Renal pelvis (tissue), 1 donor: ENCODE measurements at regions not wholly inside any gene's neighbourhood (a gene's known extent, or its start where the extent isn't known, plus 50 kb on each side); places are given as distances from the start of the nearest gene placed in this dataset.

Experiments used
- DNase-seq: peaks from one replicate; pipeline ENCODE4 v3.0.0-alpha.2; 2013

DNA sequence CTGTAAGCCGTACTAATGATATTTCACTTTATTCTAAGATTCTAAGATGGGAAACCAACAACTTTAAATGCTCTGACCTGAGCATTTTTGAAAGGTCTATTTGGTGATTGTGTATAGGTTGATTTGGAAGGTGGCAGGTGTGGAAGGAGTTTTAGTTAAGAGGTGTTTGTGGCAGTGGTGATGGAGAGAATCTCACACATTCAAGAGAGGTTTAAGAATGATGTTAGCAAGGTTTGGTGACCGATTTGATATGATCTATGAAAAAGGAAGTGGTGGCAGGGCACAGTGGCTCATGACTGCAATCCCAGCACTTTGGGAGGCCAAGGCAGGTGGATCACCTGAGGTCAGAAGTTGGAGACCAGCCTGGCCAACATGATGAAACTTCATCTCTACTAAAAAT lies 319.2 kb upstream of the CD180 start:
- DNase-seq = no peak

DNA sequence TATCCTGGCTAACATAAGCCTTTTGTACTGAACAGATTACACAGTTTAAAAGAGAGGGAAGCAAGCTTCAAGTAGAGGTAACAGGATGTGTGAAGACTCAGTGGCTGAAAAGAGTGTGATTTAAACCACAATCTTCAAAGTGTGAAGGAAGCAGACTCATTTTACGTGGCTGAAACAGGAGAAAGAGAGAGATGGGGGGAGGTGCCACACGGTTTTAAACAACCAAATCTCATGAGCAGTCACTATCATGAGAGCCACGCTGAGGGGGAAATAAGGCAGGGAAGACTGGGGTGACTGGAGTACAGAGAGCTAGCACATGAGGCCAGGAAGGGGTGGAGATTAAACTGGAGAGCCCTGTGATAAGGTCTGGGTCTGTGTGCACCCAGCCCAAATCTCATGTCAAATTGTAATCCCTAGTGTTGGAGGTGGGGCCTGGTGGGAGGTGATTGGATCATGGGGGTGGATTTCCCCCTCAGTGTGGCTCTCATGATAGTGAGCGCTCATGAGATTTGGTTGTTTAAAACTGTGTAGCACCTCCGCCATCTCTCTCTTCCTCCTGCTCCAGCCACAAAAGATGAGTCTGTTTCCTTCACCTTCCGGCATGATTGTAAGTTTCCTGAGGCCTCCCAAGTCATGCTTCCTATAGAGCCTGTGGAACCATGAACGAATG lies 318.6 kb upstream of the CD180 start:
- no peak for DNase-seq

DNA sequence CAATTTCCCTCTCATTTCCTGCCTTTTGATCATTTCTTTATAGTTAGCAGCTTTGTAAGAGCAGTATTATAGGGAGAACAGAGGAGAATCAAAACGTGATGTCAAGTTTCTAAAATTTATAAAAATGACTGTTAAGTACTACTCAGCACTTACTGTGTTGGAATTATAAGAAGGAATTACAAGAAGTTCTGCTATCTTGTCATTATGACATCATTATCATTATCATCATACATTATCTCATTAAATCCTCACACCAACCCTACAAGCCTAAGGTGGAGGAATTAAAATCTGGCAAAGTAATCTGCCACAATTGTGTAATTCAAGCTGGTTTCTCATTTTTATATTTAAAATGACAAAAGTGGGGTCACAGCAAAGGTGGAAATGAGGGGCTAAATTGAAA lies 316.2 kb upstream of the CD180 start:
- DNase-seq = no peak

DNA sequence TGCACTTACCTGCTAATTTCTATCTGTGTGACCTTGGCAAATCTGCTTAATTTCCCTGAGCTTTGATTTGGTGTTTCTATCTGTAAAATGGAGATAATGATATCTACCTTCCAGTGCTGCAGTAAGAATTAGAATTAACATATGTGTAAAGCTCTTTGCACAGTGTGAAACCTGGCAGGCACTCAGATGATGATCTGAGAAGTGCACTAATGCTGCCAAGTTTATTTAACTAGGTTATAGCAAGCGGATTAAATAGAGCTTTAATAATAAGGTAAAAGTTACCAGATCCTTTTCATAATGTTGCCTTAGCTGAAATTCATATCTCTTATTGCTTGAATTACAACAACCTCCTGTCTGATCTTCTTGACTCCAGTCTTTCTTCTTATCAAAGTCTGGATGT lies 315.3 kb upstream of the CD180 start:
- no peak for DNase-seq

DNA sequence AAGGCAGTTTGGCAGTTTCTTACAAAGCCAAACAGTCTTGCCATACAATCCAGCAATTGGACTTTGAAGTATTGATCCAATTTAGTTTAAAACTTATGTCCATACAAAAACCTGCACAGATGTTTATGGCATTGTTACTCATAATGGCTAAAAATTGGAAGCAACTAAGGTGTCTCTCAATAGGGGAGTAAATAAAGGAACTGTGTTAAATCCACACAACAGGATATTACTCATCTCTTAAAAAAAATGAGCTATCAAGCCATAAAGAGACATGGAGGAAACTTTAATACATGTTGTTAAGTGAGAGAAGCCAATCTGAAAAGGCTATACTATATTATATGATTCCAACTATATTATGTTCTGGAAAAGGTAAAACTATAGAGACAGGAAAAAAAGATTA lies 313.6 kb upstream of the CD180 start:
- no peak for DNase-seq

DNA sequence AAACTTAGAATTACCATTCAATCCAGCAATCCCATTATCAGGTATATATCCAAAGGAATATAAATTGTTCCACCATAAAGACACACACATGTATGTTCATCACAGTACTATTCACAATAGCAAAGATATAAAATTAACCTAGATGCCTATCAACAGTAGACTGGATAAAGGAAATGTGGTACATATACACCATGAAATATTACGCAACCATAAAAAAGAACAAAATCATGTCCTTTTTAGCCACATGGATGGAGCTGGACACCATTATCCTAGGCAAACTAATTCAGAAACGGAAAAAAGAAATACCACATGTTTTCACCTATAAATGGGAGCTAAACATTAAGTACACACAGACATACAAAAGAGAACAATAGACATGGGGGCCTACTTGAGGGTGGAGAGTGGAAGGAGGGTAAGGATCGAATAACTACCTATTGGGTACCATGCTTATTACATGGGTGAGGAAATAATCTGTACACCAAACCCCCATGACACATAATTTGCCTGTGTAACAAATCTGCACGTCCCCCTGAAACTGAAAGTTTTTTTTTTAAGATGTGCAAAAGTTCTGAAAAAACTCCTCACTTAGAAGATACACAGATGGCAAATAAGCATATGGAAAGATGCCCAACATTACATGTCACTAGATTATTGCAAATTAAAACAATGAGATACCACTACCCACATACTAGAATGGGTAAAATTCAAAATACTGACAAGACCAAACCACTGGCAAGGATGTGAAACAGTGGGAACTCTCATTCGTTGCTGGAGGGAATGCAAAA lies 313.0 kb upstream of the CD180 start:
- no peak for DNase-seq

DNA sequence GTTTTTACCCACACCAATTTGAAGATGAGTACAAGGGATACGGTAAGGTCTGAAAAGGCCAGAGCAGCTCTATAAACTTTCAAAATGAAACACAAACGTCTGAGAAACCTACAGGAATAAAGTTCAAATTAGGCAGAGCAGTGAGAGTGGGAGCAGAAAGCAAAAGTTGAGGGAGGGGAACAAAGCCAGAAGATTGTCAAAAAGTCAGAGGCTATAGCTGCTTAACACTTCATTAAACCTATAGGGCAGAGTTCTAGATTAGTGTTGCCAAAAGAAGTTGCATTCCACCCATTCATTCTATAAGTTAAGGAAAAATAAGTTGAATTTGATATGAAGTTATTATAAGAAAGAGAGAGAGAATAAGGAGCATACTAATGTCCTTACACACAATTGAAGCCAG lies 309.6 kb upstream of the CD180 start:
- no peak for DNase-seq

DNA sequence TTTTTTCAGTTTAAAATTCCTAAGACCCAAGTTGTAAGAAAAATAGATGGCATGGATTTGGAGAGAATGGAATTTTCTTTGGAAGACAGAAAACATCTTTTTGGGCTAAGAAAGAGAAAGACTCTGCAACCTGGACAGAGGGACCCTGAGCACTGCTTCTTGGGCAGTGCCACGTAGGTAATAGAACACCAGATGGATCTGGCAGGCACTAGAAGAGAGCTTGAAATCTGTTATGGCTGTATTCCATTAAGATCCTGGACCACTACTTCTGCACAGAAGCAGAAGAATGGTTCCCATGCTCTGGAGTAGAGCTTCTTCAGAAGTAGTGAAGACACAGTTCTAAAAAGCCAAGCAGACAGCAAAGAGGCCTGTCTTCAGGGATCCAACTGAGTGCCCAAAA lies 306.4 kb upstream of the CD180 start:
- DNase-seq = no peak

DNA sequence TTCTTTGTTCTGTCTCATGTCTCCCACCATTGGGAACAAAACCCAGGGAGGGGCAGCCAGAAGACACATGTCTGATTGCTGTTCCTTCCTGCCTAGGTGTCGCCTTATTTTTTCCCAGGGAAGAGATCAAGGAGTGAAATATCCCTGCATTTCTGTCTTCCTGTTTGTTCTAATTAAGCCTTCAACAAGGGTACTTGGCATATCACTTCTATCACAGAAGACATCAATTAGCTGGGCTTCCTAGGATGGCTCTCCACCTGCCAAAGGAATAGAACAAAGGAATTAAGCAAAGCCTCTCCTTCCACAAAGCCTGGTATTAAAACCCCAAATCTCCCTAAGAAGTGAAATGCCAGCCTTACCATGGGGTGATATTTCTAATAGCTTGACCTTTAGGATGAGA lies 299.5 kb upstream of the CD180 start:
- DNase-seq = no peak

DNA sequence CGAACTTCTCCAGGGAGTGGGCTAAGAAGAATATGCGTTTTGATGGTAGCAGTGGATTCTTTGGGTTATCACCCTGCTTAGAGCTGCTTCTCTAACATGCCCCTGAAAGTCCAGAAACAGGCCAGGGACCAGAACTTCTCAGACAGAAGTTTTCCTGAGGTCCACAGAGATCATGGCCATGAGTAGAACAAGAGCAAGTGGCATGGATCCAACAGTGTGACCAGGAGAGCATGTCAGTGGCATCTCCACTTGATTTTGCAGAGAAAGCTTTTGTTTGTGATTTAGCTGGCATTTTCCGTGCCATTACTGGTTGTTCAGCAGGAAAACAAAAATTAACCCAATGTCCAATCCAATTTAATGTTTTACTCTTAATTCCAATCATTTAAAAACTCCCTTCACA lies 298.5 kb upstream of the CD180 start:
- DNase-seq = no peak

DNA sequence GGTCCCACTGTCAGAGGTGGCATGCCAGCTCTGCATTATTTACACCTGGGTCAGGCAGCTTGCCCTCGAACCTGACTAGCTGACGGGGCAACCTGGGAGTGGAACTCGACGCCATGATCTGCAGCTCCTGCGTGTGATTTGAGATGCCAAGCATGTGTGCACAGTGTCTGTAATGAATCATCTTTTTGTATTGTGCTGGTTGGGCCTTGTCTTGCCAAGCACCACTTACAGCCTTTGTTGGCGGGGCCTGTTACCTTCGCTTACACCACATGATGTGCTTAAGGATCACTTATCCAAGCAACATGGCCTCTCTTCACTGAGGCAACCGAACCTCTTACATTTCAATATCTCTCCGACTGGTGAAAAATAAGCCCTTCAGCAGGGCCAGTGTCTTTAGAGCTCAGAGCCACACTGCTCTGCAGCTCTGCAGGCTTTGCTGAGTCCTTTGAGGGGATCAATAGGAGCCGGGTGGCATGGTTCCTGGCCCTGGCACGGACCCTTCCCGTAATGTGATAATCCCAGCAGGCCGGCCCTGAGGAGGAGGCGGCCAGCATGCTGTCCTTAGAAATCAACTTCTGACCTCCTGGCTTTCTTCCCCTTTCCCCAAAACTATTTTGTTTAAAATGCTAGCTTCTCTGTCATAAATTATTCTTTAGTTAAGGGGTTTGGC lies 297.7 kb upstream of the CD180 start:
- no peak for DNase-seq

DNA sequence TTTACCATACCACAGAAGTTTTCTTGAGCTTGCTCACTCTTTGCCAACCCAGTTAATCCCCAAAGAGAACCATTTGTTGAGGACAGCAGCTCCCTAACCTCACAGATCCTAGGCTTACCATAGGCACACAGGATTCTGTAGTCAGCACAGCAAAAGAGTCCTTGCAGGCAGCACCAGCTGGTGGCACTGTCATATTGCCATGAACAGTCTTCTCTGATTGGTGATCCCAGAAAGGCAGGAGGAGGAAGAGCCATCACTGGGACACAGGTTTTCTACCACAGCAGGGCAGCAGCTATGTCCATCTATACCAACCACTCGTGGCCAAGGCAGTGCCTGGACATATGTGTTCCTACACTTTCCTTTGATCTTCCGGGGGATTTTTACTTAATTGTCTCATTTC lies 297.1 kb upstream of the CD180 start:
- peak; percentile 10 for DNase-seq

DNA sequence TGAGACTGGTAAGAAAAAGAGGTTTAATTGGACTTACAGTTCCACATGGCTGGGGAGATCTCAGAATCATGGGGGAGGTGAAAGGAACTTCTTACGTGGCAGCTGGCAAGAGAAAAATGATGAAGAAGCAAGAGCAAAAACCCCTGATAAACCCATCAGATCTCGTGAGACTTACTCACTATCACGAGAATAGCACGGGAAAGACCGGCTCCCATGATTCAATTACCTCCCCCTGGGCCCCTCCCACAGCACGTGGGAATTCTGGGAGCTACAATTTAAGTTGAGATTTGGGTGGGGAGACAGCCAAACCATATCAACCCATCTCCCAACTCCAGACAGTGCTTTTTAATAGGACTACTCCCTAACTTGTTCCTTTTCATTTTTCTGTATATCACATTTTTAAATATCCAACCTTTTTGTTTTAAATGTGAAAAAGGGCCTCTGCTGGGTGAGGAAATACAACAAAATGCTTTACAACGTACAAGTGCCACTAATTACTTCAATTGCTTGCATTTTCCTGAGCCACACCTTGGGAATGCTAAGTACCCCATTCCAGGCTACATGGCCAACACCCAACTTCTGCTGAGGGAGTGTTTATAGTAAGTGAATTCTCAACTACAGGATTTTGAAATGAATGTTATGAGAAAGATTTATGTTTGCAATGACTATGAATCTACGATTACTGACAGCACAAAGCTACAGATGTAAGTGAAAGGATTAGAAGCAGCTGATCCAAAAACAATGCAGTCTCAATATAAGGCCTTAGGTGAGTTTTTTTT lies 294.1 kb upstream of the CD180 start:
- DNase-seq = no peak

DNA sequence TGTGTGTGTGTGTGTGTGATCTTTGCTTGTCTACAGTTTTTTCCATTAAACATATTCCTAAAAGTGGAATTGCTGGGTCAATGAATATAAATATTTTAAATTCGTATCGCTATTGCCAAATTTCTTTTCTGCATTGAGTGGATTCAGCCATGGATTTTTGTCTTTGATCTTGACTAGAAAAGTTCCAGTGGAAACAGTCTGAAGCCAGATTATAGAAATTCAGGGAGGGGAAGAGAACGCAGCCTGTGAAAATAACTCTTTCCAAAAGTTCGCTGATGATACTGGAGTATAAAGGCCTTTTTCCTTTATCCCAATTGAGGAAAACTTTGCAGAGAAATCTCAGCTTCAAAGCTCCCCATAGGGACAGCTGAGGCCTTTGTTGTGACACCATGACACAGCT lies 292.3 kb upstream of the CD180 start:
- DNase-seq = no peak

DNA sequence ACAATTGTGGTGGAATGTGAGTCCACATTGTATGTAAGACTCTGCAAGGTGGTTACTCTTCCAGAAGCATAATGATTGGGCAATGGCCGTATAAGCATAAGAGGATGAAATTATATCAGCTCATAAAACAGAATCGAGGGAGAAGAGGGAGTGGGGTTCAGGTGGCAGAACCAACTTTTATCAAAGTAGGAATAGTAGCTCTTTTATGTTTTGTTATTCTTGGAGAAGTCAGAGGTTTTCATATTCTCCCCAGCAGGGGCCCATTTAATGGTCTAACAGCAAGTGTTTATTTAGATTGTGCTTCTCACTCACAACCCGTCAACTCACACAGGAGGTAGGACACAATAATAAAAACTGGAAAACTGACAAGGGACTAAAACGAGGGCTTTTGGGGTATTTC lies 291.3 kb upstream of the CD180 start:
- no peak for DNase-seq

DNA sequence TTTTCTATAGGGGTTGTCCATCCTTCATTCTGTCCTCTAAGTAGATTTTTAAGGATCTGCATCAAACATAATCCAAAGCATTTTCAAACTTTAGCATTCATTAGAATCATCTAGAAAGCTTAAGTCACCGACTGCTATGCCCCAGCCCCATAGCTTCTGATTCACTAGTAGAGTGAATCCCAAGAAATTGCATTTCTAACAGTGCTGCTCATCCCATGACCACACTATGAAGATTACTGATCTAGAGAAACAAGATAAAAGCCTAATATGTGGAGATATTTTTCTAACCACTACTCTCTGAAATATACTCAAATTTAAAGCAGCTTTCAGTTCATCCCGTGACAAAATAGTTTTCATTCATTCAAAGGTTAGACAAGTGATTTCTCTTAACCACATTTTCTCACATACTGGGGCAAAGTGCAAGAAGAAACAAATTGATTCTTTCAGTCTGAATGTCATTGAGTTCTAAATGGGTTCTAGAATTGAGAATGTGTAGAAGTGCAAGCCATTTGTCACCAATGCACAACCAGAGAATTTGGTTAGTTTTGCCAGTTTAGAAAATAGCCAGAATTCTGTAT lies 286.9 kb upstream of the CD180 start:
- DNase-seq = no peak

DNA sequence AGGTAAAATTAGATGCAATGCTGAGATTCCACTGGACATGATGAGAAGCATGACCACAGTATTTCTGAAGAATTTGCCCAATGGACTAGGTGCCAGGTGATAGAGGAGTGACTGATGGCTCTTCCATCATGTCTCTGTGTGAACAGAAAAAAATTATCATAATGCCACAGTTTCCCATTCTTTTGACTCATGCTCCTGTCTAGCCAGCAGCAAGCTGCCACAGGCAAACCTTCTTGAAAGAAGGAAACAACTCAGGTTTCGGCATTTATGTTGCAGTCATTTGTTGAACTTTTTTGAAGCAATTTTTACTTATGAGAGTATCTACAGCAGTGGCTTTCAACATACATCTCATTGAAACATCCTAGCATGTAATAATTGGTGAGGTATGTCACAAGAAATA lies 284.8 kb upstream of the CD180 start:
- DNase-seq = no peak

DNA sequence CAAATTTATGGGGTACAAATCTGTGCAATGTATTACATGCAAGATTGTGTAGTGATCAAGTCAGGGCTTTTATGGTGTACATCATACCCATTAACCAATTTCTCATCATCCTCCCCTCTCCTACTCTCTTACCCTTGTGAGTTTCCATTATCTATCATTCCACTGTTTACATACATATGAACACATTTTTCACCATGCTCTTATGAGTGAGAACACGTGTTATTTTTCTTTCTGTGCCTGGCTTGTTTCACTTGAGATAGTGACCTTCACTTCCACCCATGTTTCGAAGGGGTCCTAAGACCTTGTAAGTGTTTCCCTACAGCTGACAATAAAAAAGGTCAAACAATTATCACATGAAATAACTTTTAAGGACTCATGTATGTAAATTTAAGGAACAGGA lies 281.7 kb upstream of the CD180 start:
- no peak for DNase-seq

DNA sequence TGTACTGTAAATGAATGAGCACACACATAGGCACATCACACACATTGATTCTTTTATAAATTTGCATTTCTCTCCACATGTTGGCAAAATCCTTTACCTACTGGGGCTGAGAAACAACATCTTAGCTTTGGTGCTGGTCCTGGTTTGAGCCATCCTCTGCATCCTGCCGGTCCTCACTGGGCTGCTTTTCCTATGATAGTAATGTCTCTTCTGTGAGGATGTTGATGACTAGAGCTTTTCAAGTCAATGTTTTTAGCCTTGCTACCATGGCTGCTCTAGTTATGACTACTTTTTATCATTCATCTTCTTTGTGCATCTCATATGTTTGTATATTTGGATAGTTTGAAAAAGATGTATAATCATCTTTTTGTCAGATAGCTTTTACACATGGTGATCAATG lies 280.4 kb upstream of the CD180 start:
- DNase-seq = no peak

DNA sequence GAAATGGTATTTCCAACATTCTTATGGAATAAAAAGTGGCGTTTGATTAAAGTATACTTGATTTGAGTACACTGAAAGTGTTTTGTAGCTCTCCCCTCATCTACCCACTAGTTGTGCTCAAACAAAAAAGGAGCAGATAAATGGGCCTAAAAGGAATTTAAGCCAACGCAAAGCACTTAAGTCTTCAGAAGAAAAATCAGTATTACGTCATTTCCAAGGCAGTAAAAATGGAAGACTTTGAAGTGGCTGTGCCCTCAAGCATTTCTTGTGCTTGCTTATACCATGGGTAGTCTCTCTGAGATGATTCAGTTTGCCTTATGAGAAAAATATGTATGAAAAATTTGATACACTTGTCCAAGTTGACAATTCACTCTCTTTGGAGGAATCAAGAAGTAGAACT lies 279.9 kb upstream of the CD180 start:
- DNase-seq = no peak

DNA sequence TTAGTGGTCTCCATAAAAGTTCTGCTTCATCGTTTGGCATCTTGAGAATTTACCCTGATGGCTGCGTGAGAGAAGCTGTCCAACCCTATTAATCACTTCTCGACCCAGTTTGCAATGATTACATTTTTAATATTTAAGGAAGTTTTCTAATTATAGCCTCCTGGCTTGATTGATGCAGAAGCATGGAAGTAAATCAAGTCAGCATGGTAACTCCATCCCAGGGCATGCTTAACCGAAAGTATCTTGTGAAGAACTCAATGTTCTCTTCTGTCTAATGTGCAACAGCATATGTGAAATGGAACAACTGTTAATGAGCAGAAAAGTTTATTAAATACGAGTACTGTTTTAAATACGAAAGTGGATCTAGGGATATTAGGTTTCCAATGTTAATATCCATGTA lies 278.9 kb upstream of the CD180 start:
- no peak for DNase-seq

DNA sequence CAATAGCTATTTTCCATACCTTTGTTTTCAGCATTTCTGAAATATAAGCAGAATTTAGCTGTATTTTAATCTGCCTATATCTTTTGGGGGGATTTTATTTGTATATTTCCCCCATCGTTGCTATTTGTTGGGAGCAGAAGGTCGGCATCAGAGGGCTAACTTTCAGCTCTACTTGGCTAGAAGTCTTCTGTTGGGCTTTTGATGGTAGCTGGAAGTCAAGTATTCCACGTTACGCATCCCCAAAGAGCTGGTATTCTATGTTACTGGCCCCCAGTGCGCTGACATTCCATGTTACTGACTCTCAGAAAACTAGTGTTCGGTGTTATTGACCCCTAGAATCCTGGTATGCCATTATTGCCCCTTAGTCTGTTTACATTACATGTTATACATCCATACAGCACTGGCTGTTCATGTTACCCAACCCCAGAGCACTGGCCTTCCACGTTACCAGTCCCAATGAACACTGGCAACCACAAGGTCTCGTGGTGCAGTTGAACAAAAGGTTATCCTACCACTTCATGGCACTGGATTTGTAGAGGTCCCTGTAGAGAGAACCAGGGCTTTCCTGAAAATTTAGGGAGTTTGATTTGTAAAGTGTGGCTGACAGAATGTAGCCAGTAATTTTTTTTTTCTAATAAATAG lies 278.1 kb upstream of the CD180 start:
- no peak for DNase-seq
